ENCODE measurements at regions not wholly inside any gene's neighbourhood (a gene's known extent, or its start where the extent isn't known, plus 50 kb on each side); places are given as distances from the start of the nearest gene placed in this dataset.

DNA sequence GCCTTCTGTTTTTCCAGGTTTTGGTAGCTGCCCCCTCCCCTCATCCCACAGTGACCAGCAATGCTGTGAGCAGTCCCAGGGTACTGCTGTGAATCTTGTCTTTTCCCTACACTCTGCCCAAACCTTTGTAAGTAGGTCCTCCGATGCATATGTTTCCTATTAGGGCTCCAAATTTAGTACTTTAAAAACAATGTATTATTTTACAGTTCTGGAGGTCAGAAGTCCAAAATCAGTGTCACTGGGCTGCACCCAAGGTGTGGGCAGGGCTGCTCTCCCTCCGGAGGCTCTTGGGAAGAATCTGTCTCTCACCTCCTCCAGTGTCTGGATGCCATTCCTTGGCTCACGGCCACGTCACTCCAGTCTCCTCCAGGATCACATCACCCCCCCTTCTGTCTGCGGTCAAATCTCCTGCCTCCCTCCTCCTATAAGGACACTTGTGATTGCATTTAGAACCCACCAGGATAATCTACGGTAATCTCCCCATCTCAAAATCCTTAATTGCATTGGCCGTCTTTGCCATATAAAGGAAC is 208.5 kb downstream of the SH3BP4 start:
- Histone ChIP-seq H3K9me3 (no peaks in the 10 kb centered on the region), H3K27me3 (no peaks in the 10 kb centered on the region)
- intact Hi-C loops (cut with DNase I; ENCODE audit: low total_unique reads), result no loop called here

DNA sequence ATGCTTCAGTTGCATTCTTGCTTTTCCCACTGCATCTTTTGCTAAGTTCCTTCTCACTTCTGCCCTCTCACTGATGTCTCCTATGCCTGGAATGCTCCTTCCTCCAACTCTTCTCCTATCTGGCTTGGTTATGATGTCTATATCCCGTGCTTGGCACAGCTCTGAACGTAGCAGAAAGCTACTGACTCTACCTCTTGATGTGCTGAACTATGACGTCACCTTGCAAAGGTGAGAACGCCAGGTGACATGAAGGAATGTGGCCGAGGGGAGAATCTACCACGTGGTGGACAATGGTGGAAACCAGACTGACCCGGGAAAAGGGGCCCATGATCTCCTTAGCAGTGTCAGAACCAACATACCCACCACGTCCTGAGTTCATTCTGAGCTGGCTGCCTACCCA is 209.7 kb downstream of the SH3BP4 start:
- H3K36me3 ChIP-seq, result no peaks in the 10 kb centered on the region
- TF ChIP-seq POLR2AphosphoS5 (IDR thresholded peaks at IDR 0.05) (no peak), POLR2A (IDR thresholded peaks at IDR 0.05) (no peak)
- TF ChIP-seq, protein P1, sequence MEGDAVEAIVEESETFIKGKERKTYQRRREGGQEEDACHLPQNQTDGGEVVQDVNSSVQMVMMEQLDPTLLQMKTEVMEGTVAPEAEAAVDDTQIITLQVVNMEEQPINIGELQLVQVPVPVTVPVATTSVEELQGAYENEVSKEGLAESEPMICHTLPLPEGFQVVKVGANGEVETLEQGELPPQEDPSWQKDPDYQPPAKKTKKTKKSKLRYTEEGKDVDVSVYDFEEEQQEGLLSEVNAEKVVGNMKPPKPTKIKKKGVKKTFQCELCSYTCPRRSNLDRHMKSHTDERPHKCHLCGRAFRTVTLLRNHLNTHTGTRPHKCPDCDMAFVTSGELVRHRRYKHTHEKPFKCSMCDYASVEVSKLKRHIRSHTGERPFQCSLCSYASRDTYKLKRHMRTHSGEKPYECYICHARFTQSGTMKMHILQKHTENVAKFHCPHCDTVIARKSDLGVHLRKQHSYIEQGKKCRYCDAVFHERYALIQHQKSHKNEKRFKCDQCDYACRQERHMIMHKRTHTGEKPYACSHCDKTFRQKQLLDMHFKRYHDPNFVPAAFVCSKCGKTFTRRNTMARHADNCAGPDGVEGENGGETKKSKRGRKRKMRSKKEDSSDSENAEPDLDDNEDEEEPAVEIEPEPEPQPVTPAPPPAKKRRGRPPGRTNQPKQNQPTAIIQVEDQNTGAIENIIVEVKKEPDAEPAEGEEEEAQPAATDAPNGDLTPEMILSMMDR (IDR thresholded peaks at IDR 0.05), result no peak
- H3K27me3 ChIP-seq, result no peaks in the 10 kb centered on the region
- H3K4me1 ChIP-seq, result no peaks in the 10 kb centered on the region
- no peaks in the 10 kb centered on the region for H3K9me3 ChIP-seq
- H3K4me3 ChIP-seq, result no peak overlapping the region
- DNase-seq (ENCODE audit: low spot score in 2 of 2), result no peak
- intact Hi-C loops (cut with DNase I; ENCODE audit: low total_unique reads), result no loop called here
- H3K27ac ChIP-seq, result no peak overlapping the region

More for the DNA sequence above, 208.5 kb downstream of the SH3BP4 start:
- TF ChIP-seq, protein P1 (IDR thresholded peaks at IDR 0.05), result no peak
- TF ChIP-seq POLR2AphosphoS5 (IDR thresholded peaks at IDR 0.05), result no peak
- no peak for TF ChIP-seq POLR2A (IDR thresholded peaks at IDR 0.05)
- Histone ChIP-seq H3K27ac (no peak overlapping the region), H3K36me3 (no peaks in the 10 kb centered on the region), H3K4me3 (no peak overlapping the region), H3K4me1 (no peaks in the 10 kb centered on the region)
- DNase-seq (ENCODE audit: low spot score in 2 of 2), result no peak

DNA sequence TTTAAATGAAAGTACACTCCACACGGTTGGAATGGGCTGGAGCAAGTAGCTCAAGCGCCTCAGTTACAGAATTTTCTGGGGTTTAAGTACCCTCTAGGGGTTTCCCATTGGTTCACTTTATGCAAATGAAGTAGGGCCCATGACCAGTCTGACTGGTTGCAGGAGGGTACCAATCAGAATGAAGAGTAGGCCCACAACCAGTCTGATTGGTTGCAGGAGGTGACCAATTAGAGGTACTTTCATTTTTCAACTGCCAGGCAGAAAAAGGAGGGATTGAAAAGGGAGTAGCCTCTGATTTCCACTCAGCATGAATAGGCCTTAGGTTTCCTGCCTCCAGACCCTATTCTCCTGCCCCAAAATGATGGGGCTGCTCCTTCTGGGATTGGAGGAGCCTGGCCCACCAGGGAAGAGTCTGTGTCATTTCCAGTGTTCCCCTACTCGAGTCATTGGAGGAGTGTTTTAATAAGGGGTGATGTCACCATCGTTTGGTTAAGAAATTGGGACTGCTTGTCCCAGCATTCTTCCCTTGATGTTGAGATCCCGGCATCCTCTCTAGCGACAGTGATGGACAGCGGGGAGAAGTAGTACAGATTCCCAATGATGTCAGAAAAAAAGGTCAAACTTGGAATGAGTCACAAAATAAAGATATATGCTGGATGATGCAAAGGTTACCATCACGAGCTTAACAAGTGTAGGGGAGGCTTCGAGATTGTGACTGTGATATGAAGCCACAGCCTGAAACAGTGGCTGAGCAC is 210.4 kb downstream of the SH3BP4 start:
- no peak for DNase-seq (ENCODE audit: low spot score in 2 of 2)
- TF ChIP-seq POLR2AphosphoS5 (IDR thresholded peaks at IDR 0.05), result no peak
- no peak for TF ChIP-seq POLR2A (IDR thresholded peaks at IDR 0.05)
- TF ChIP-seq, protein P1 (IDR thresholded peaks at IDR 0.05), result no peak
- no peaks in the 10 kb centered on the region for H3K4me1 ChIP-seq
- no peaks in the 10 kb centered on the region for H3K27me3 ChIP-seq
- no peaks in the 10 kb centered on the region for H3K9me3 ChIP-seq
- H3K27ac ChIP-seq, result no peak overlapping the region
- no peak overlapping the region for H3K4me3 ChIP-seq
- no peaks in the 10 kb centered on the region for H3K36me3 ChIP-seq
- intact Hi-C loops (cut with DNase I; ENCODE audit: low total_unique reads), result no loop called here

DNA sequence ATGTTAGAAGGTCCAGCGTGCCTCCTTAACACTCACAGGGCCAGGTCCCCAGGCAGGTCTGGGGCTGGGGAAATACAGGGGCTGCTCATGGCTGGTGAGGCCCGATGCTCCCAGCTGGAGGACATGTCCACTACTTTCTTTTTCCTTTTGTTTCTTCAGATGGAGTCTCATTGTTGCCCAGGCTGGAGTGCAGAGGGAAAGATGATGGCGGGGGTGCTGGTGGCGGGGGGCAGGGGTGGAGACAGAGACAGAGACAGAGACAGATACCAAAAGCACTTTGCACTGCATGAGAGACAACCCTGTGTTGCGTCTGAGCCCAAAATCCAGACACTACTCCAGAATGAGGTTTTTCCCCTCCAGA is 211.0 kb downstream of the SH3BP4 start:
- no peak for DNase-seq (ENCODE audit: low spot score in 2 of 2)
- no peaks in the 10 kb centered on the region for H3K27me3 ChIP-seq
- intact Hi-C loops (cut with DNase I; ENCODE audit: low total_unique reads), result no loop called here
- no peak for TF ChIP-seq POLR2AphosphoS5 (IDR thresholded peaks at IDR 0.05)
- TF ChIP-seq, protein P1 (IDR thresholded peaks at IDR 0.05), result no peak
- no peak for TF ChIP-seq POLR2A (IDR thresholded peaks at IDR 0.05)
- no peak overlapping the region for H3K27ac ChIP-seq
- no peak overlapping the region for H3K4me3 ChIP-seq
- no peaks in the 10 kb centered on the region for H3K36me3 ChIP-seq
- H3K4me1 ChIP-seq, result no peaks in the 10 kb centered on the region
- no peaks in the 10 kb centered on the region for H3K9me3 ChIP-seq

DNA sequence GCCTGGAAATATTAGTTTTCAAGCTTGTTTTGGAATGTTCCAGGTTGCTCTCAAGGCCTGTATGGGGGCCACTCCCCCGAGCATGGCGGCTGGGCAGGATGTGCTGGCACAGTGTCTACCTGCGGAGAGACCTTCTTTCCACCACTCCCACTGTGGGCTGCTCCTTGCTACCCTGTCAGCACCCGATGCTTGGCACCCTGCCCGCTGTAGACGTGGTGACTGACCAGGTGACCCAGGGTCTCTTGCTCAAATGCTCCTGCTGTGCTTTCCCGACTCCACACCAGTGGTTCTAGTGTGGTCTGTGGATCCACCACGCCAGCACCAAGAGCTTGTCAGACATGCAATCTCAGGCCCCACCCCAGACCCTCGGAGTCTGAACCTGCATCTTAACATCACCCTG is 213.3 kb downstream of the SH3BP4 start:
- intact Hi-C loops (cut with DNase I; ENCODE audit: low total_unique reads), result no loop called here
- H3K4me3 ChIP-seq, result no peak overlapping the region
- DNase-seq (ENCODE audit: low spot score in 2 of 2), result no peak
- TF ChIP-seq POLR2AphosphoS5 (IDR thresholded peaks at IDR 0.05) (no peak), POLR2A (IDR thresholded peaks at IDR 0.05) (no peak)
- TF ChIP-seq, protein P1 (IDR thresholded peaks at IDR 0.05), result no peak
- no peaks in the 10 kb centered on the region for H3K9me3 ChIP-seq
- H3K36me3 ChIP-seq, result no peaks in the 10 kb centered on the region
- no peaks in the 10 kb centered on the region for H3K27me3 ChIP-seq
- H3K27ac ChIP-seq, result no peak overlapping the region
- H3K4me1 ChIP-seq, result no peaks in the 10 kb centered on the region

Data from breast epithelium (tissue), 4 donors.